SK-N-MC (cell line): ENCODE measurements at regions not wholly inside any gene's neighbourhood (a gene's known extent, or its start where the extent isn't known, plus 50 kb on each side); places are given as distances from the start of the nearest gene placed in this dataset.

Source experiments
- EZH2 ChIP-seq: fragments of 200-600 bp; sonication (generic); IDR thresholded peaks from one replicate; pipeline ENCODE4 v1.6.1; 2017; ENCODE audit warnings: antibody characterized with exemption
- POLR2AphosphoS5 ChIP-seq: IDR thresholded peaks from 2 replicates; pipeline ENCODE4 v1.6.1; 2012; ENCODE audit warnings: mild to moderate bottlenecking, low read depth, low read length, borderline replicate concordance

DNA sequence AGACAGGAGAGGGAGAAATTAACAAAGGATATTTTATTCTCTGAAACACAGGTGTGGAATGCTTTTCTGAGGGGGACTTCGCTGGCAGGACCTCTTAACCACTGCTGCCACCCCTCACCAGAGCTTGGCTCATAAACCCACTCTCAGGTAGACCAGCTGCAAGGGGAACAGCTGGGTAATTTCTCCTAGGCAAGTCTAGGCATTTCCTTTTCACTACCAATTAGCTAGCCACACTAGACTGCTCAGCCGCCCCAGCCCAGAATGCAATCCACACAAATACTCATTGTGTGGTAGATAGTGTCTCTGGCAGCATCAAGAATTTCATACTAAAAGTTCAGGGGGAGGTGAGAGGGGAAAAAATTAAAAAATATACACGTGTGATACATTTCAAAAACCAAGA is 267.6 kb upstream of the ID4 start:
- TF ChIP-seq POLR2AphosphoS5: no peak
- no peak for TF ChIP-seq EZH2
